Astrocyte (in vitro differentiated cells and primary cell): ENCODE measurements at regions not wholly inside any gene's neighbourhood (a gene's known extent, or its start where the extent isn't known, plus 50 kb on each side); places are given as distances from the start of the nearest gene placed in this dataset.
"Not testable (repeated sequence)": the region's sequence is repeated elsewhere in the genome, so short reads cannot be mapped to it uniquely, and the experiment has no call there.

Source experiments
- DNase-seq: peaks from one replicate; pipeline ENCODE4 v3.0.0-alpha.2; 2010; ENCODE audit warnings: low read depth
- FAIRE-seq: peaks from 2 replicates; lab custom pipeline; 2011; peaks lifted over from hg19 to GRCh38; lab: Jason Lieb, UNC
- H2AFZ ChIP-seq: 2 replicates; pipeline ENCODE4 v1.6.0; 2012; ENCODE audit warnings: low read depth, low read length, inconsistent platforms
- H3K27ac ChIP-seq: 2 replicates; pipeline ENCODE4 v1.5.1; 2011; ENCODE audit warnings: low read depth, low read length, inconsistent platforms
- H3K27me3 ChIP-seq: 2 replicates; pipeline ENCODE4 v1.6.0; 2011; ENCODE audit warnings: low read length, inconsistent platforms; ENCODE audit not compliant: insufficient read depth
- H3K36me3 ChIP-seq: 2 replicates; pipeline ENCODE4 v1.5.1; 2011; ENCODE audit warnings: low read length, inconsistent platforms; ENCODE audit not compliant: insufficient read depth
- H3K4me1 ChIP-seq: 2 replicates; pipeline ENCODE4 v1.5.1; 2011; ENCODE audit warnings: low read length, inconsistent platforms; ENCODE audit not compliant: insufficient read depth
- H3K4me2 ChIP-seq: 2 replicates; pipeline ENCODE4 v1.6.0; 2012; ENCODE audit warnings: low read length, inconsistent platforms
- H3K4me3 ChIP-seq: 2 replicates; pipeline ENCODE4 v1.5.1; 2011; ENCODE audit warnings: low read depth, mild to moderate bottlenecking, low read length, inconsistent platforms; ENCODE audit not compliant: insufficient read depth
- H3K79me2 ChIP-seq: 2 replicates; pipeline ENCODE4 v1.6.0; 2012; ENCODE audit warnings: mild to moderate bottlenecking, low read length, inconsistent platforms; ENCODE audit not compliant: insufficient read depth
- H3K9ac ChIP-seq: 2 replicates; pipeline ENCODE4 v1.6.0; 2012; ENCODE audit warnings: mild to moderate bottlenecking, low read length, inconsistent platforms
- H3K9me3 ChIP-seq: 2 replicates; pipeline ENCODE4 v1.5.1; 2012; ENCODE audit warnings: low read depth, mild to moderate bottlenecking, low read length, inconsistent platforms; ENCODE audit not compliant: insufficient read depth
- H4K20me1 ChIP-seq: 2 replicates; pipeline ENCODE4 v1.6.0; 2012; ENCODE audit warnings: low read length, inconsistent platforms; ENCODE audit not compliant: insufficient read depth
- H3K27ac Mint-ChIP-seq: one replicate; pipeline ENCODE4 v1.8.0; 2021; ENCODE audit warnings: mild to moderate bottlenecking, mixed read lengths; ENCODE audit not compliant: unreplicated experiment
- H3K27me3 Mint-ChIP-seq: one replicate; pipeline ENCODE4 v1.8.0; 2021; ENCODE audit warnings: low read depth, mixed read lengths; ENCODE audit not compliant: unreplicated experiment
- H3K36me3 Mint-ChIP-seq: one replicate; pipeline ENCODE4 v1.8.0; 2021; ENCODE audit warnings: low read depth, mixed read lengths; ENCODE audit not compliant: unreplicated experiment
- H3K4me1 Mint-ChIP-seq: one replicate; pipeline ENCODE4 v1.8.0; 2021; ENCODE audit warnings: low read depth, mixed read lengths; ENCODE audit not compliant: unreplicated experiment
- H3K4me3 Mint-ChIP-seq: one replicate; pipeline ENCODE4 v1.8.0; 2021; ENCODE audit warnings: mild to moderate bottlenecking, moderate library complexity, mixed read lengths; ENCODE audit not compliant: unreplicated experiment
- H3K9me3 Mint-ChIP-seq: one replicate; pipeline ENCODE4 v1.8.0; 2021; ENCODE audit warnings: mild to moderate bottlenecking, mixed read lengths; ENCODE audit not compliant: unreplicated experiment
- EZH2 ChIP-seq: IDR thresholded peaks from 2 replicates; pipeline ENCODE4 v1.6.1; 2012; ENCODE audit warnings: mild to moderate bottlenecking, low read length, inconsistent platforms; ENCODE audit not compliant: insufficient read depth
- TF ChIP-seq, protein P1 (sequence below): IDR thresholded peaks from 2 replicates; pipeline ENCODE4 v1.5.1; 2011; ENCODE audit warnings: low read depth, mild to moderate bottlenecking, inconsistent platforms, low read length, moderate library complexity; ENCODE audit not compliant: insufficient read depth

DNA sequence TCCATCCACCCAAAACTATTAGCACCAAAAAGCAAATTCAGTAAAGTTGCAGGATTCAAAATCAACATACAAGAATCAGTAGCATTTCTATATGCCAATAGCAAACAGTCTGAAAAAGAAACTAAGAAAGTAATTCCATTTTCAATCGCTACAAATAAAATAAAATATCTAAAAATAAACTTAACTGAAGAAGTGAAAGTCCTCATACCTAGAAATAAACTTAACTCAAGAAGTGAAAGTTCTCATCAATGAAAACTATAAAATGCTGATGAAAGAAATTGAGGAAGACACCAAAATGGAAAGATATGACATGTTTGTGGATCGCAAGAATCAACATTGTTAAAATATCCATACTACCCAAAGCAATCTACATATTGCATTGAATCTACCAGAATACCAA, 103.0 kb upstream of the ARID1B start:
- DNase-seq (no peak), FAIRE-seq (no peak)
- Mint-ChIP-seq H3K4me1 (no peaks in the 10 kb centered on the region), H3K9me3 (peaks cover 17% of the 10 kb centered on the region), H3K36me3 (no peaks in the 10 kb centered on the region), H3K27ac (no peak overlapping the region), H3K4me3 (no peak overlapping the region), H3K27me3 (no peaks in the 10 kb centered on the region)
- Histone ChIP-seq H3K9ac (no peak overlapping the region), H3K27me3 (no peaks in the 10 kb centered on the region), H3K4me3 (no peak overlapping the region), H3K4me1 (no peaks in the 10 kb centered on the region), H4K20me1 (no peaks in the 10 kb centered on the region), H3K79me2 (no peaks in the 10 kb centered on the region), H2AFZ (no peak overlapping the region), H3K9me3 (no peaks in the 10 kb centered on the region), H3K4me2 (no peak overlapping the region), H3K27ac (no peak overlapping the region), H3K36me3 (no peaks in the 10 kb centered on the region)
- TF ChIP-seq EZH2: no peak
- TF ChIP-seq, protein P1, sequence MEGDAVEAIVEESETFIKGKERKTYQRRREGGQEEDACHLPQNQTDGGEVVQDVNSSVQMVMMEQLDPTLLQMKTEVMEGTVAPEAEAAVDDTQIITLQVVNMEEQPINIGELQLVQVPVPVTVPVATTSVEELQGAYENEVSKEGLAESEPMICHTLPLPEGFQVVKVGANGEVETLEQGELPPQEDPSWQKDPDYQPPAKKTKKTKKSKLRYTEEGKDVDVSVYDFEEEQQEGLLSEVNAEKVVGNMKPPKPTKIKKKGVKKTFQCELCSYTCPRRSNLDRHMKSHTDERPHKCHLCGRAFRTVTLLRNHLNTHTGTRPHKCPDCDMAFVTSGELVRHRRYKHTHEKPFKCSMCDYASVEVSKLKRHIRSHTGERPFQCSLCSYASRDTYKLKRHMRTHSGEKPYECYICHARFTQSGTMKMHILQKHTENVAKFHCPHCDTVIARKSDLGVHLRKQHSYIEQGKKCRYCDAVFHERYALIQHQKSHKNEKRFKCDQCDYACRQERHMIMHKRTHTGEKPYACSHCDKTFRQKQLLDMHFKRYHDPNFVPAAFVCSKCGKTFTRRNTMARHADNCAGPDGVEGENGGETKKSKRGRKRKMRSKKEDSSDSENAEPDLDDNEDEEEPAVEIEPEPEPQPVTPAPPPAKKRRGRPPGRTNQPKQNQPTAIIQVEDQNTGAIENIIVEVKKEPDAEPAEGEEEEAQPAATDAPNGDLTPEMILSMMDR: no peak

DNA sequence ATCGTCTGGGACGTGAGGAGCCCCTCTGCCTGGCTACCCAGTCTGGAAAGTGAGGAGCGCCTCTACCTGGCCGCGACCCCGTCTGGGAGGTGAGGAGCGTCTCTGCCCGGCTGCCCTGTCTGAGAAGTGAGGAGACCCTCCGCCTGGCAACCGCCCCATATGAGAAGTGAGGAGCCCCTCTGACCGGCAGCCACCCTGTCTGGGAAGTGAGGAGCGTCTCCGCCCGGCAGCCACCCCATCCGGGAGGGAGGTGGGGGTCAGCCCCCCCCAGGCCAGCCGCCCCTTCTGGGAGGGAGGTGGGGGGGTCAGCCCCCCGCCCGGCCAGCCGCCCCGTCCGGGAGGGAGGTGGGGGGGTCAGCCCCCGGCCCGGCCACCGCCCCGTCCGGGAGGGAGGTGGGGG, 107.1 kb upstream of the ARID1B start:
- not testable (repeated sequence) for FAIRE-seq, H3K4me1 Mint-ChIP-seq, H3K4me2 ChIP-seq

DNA sequence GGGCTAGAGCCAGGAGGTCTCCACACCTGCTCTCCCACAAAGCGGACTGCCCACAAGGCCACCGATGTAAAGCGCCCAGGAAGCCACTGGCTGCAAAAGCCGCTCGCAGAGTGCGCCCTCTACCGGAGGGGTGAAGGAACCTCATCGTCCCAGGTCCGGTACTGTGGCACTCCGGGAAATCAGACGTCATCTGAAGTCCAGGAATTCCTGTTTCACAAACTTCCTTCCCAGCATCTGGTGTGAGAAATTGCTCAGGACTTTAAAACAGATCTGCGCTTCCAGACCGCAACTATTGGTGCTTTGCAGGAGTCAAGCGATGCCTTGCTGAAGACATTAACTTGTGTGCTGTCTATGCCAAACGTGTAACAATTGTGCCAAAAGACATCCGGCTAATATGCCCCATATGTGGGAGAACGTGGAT, 115.1 kb upstream of the ARID1B start:
- Mint-ChIP-seq H3K27me3 (peaks cover 6% of the 10 kb centered on the region), H3K4me3 (no peak overlapping the region), H3K36me3 (no peaks in the 10 kb centered on the region), H3K9me3 (peaks cover under 1% of the 10 kb centered on the region), H3K4me1 (peaks cover 5% of the 10 kb centered on the region), H3K27ac (no peak overlapping the region)
- Histone ChIP-seq H3K9ac (no peak overlapping the region), H3K4me3 (no peak overlapping the region), H3K4me1 (peaks cover 15% of the 10 kb centered on the region), H3K79me2 (no peaks in the 10 kb centered on the region), H2AFZ (peak overlapping the region; percentile 14), H4K20me1 (no peaks in the 10 kb centered on the region), H3K36me3 (no peaks in the 10 kb centered on the region), H3K9me3 (no peaks in the 10 kb centered on the region), H3K4me2 (peak overlapping the region; percentile 49), H3K27ac (no peak overlapping the region), H3K27me3 (no peaks in the 10 kb centered on the region)
- TF ChIP-seq EZH2: no peak
- TF ChIP-seq, protein P1: peak; percentile 55
- FAIRE-seq (no peak), DNase-seq (no peak)

More for the DNA sequence above, 107.1 kb upstream of the ARID1B start:
- not testable (repeated sequence) for H3K4me3 Mint-ChIP-seq, H4K20me1 ChIP-seq, H2AFZ ChIP-seq, H3K4me1 ChIP-seq, H3K79me2 ChIP-seq, H3K27me3 ChIP-seq, H3K36me3 Mint-ChIP-seq, H3K27ac ChIP-seq, H3K36me3 ChIP-seq, H3K27ac Mint-ChIP-seq, H3K4me3 ChIP-seq, H3K9me3 ChIP-seq, H3K9ac ChIP-seq, DNase-seq
- Mint-ChIP-seq H3K27me3 (peaks cover 11% of the 10 kb centered on the region), H3K9me3 (peaks cover 22% of the 10 kb centered on the region)
